GM21576 (cell line): ENCODE measurements at regions not wholly inside any gene's neighbourhood (a gene's known extent, or its start where the extent isn't known, plus 50 kb on each side); places are given as distances from the start of the nearest gene placed in this dataset.
"Not testable (repeated sequence)": the region's sequence is repeated elsewhere in the genome, so short reads cannot be mapped to it uniquely, and the experiment has no call there.

Experiments
- ATAC-seq: cut with Tn5 transposase; IDR thresholded peaks from one replicate; pipeline ENCODE4 v1.9.1; 2021; ENCODE audit warnings: mild to moderate bottlenecking, moderate library complexity; ENCODE audit not compliant: unreplicated experiment

GRCh38 chr11:71334191-71334590, 81.8 kb upstream of the SHANK2 start:
- ATAC-seq, result no peak

DNA sequence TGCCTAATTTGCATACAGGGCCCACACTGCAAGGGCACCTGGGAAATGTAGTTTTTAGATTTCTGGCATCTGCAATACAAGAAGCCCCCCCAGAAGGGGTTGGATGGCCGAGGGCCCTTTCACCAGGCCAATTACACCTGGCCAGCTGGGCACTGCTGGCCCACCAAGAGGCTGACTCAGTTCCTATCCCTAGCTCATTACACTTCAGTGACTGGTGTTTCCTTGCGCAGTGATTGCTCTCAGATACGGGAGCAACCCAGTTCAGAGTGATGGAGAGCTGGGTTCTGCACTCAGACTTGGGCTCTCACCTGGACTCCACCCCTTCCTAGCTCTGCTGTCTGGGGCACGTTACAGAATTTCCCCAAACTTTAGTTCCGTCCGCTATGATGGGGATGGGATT, 81.1 kb upstream of the SHANK2 start:
- no peak for ATAC-seq

DNA sequence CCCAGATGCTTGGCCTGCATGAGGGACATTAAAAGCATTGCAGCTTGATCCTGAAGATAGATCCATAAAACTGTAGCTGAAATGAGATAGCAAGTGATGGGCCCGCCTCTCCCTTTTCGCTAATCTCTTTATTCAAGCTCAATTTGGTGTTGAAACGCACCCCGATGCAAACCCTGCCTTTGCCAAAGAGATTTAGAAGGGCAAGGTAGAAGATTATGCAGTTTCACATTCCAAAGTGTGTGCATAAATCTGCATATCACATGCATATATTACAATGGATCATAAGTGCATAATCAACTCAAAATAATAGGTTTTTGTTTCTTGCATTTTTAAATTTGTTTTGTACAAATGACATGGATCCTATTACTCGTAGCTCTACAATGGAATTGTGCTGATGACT, 80.1 kb upstream of the SHANK2 start:
- ATAC-seq, result no peak

GRCh38 chr11:71332046-71332445, 79.7 kb upstream of the SHANK2 start:
- ATAC-seq, result no peak

GRCh38 chr11:71331631-71332030, 79.3 kb upstream of the SHANK2 start:
- ATAC-seq, result no peak

- ATAC-seq, result no peak
Observed at GRCh38 chr11:71330996-71331395, 78.6 kb upstream of the SHANK2 start.

DNA sequence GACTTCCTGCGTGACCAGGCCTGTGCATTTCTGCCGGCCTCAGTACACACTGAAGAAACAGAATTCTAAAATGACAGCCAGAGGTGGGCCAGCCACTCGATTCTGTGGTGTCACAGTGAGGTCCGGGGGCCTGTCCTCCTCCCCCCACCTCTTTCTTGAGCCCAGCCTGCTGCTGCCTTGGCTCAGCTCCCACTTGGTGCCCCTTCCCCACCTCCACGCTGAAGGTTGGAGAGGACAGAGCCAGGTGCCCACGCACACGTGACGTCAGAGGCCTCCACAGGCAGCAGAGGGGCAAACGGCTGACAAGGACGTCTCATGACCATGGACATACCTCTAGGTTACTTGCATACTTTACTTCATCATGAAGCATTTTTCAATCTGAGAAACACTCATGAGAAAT, 78.0 kb upstream of the SHANK2 start:
- no peak for ATAC-seq

GRCh38 chr11:71329786-71330185, 77.4 kb upstream of the SHANK2 start:
- no peak for ATAC-seq

DNA sequence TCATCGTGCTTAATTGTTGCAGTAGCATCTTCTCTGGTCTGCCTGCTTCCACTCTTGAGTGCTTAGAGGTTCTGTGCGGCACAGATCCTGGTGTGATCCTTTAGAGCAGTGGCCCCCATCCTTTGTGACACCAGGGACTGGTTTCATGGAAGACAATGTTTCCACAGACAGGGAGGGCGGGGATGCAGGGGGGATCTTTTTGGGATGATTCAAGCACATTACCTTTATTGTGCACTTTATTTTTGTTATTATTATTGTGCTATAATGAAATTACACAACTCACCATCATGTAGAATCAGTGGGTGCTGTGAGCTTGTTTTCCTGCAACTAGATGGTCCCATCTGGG, 76.8 kb upstream of the SHANK2 start:
- no peak for ATAC-seq

DNA sequence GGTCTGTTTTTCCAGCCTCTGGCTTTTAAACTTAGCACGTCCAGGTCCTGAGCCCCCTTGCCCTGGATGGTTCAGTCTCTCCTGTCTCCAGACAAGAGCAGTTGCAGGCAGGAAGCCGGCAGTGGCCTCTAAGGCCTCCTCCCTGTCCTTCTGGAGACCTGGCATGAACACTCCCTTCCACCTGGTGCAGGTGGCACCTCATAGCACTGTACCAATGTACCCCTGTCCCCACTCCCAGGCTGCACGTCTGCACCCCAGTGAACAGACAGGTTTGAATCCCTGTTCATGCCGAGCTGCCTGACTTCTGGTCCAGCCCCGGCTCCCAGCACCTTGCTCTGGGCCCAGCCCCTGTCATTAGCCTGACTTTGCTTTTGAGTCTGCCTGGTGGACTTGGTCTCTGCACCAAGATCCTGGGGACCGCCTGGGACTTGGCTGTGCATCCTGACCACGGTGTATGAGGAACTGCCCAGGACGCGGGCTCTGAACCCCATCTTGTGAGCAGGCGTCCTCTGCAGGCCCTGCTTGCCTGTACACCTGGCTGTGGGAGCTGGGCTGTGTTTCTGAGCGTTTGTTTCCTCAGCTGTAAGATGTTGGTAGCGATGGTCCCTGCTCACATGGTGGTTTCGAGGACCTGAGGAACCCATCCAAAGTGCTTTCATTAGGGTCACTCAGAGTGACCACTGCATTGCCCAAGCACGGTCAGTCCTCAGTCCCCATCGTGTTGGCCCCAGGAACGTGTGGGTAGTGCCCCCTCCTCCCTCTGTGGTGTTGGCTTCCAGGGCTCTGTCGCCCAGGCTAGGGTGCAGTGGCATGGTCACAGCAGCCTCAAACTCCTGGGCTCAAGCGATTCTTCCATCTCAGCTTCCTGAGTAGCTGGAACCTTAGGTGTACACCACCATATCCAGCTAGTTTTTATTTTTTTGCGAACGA, 75.0 kb upstream of the SHANK2 start:
- ATAC-seq, result no peak

DNA sequence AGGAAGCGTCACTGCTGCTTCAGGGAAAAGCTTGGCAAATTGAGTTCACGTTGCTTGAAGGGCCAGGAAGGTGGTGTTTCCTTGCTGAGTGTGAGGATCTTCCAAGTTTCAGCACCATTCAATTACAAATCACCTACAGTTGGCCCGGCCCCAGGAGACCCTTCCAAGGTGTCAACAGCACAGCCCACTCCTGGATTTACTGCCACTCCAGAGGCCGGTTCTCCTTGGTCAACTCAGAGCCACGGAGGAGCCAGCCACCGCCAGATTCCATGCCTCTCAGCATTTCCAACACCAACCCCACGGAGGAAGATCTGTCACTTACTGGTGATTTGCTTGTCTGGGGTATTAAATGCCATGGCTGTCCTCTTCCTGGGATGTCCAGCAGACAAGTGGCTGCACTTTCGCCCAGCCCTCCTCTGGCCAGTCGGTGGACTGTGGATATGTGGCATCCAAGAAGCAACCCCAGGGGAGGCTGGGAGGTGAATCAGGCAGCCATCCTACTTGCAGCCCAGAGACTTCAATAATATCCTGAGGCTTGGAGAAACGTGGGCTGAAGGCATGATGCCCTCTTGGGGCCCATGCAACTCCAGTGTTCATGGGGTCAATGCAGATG, 74.1 kb upstream of the SHANK2 start:
- no peak for ATAC-seq

GRCh38 chr11:71325418-71326327, 73.3 kb upstream of the SHANK2 start:
- no peak for ATAC-seq

DNA sequence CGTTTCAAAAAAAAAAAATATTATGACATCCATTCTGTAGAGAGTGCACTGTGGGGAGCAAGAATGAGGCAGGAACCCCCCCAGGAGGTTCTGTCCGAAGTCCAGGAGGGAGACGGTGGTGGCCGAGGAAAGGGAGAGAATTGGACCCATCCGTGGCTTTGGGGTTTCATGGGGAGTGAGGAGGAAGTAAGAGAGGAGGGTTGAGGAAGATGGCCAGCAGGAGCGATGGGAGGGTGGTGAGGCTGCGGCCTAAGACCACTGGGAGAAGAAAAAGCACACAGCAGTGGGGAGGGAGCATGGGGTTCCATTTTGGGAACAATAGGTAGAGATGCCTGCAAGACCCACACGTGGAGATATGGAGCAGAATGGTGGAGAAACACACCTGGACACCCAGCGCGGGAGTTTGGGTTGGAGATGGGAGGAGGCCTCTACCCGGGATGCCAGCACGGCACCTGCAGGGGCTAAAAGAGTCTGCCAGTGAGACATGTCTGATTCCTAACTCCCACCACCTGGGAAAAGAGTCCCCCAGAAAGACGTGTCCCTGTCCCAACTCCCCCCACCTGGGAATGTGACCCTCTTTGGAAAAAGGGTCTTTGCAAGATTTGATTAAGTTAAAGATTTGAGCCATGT, 72.5 kb upstream of the SHANK2 start:
- no peak for ATAC-seq

DNA sequence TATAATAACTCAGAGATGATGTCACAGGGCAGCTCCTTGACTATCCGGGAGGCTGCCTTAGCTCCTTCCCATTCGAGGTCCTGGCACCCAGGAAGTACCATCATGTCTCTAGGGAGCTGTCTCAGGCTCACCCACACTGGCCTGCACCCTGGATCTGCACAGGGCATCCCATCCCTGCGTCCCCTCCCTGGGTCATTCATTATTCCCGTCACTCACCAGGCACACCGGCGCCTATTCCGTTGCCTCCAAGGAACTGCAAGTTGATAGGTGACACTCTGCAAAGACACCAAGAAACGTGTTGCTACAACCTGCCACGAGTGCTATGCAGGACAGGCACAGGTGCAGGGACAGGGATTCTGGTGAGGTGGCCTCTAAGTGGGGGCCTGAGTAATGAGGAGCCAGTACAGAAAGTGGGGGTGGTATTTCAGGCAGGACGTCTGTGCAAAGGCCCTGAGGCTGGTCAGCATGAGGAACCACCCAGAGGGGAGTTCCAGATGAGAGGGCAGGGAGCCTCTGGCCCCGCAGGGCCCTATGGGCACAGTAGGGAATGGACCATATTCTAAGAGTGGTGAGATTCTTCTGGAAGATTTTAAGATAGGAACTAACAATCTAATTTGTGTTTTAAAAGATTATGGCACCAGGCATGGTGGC, 71.6 kb upstream of the SHANK2 start:
- ATAC-seq, result no peak

GRCh38 chr11:71322861-71323582, 70.6 kb upstream of the SHANK2 start:
- ATAC-seq, result no peak

DNA sequence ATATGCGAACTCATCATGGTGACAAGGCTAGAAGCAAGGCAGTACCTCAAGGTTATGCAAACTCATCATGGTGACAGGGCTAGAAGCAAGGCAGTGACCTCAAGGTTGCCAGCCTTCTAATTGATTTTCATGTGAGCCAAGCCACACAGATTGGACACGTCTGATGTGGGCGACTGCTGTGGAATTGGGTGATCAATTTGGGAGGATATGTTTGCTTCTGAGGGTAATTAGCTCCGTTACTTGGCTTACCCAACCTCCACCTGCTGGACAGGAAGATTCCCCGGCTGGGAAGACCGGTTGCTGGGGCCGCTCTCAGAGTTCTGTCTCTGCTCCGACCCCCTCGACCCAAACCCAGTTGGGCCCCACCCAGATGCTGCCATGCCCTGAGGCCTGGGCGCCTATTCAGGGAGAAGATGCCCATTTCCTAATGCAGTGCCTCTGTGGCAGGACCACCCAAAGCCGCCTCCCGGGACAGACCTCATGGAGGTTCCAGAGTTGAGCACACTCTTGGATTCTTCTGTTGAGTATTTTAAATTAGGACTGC, 69.9 kb upstream of the SHANK2 start:
- ATAC-seq, result no peak

- no peak for ATAC-seq
Observed at GRCh38 chr11:71321433-71322191, 69.2 kb upstream of the SHANK2 start.

GRCh38 chr11:71316701-71317100, 64.3 kb upstream of the SHANK2 start:
- ATAC-seq, result no peak

- ATAC-seq, result not testable (repeated sequence)
Observed at GRCh38 chr11:71312616-71313015, 60.2 kb upstream of the SHANK2 start.
